Vagina (tissue), 2 donors: ENCODE measurements at regions not wholly inside any gene's neighbourhood (a gene's known extent, or its start where the extent isn't known, plus 50 kb on each side); places are given as distances from the start of the nearest gene placed in this dataset.
"Not testable (repeated sequence)": the region's sequence is repeated elsewhere in the genome, so short reads cannot be mapped to it uniquely, and the experiment has no call there.

ENCODE experiments used
- DNase-seq, 2 donors: peaks; one replicate each; pipeline ENCODE4 v3.0.0-alpha.2; 2017; ENCODE audit errors: extremely low spot score in 2 of 2
- H3K27ac ChIP-seq: fragments of 200-600 bp; sonication (generic); one replicate; pipeline ENCODE4 v1.5.1; 2019
- H3K27me3 ChIP-seq: fragments of 200-600 bp; sonication (generic); one replicate; pipeline ENCODE4 v1.5.1; 2019
- H3K36me3 ChIP-seq, 2 donors: fragments of 200-600 bp; sonication (generic); one replicate each; pipeline ENCODE4 v1.5.1; 2017 to 2019
- H3K4me1 ChIP-seq: fragments of 200-600 bp; sonication (generic); one replicate; pipeline ENCODE4 v1.5.1; 2019
- H3K4me3 ChIP-seq, 2 donors: fragments of 200-600 bp; sonication (generic); 1 replicate in 1 of 2; 2 replicates in 1 of 2; pipeline ENCODE4 v1.5.1; 2016 to 2019
- H3K9me3 ChIP-seq: fragments of 200-600 bp; sonication (generic); one replicate; pipeline ENCODE4 v1.5.1; 2019
- POLR2A ChIP-seq, 2 donors: fragments of 450-650 bp; IDR thresholded peaks; one replicate each; pipeline ENCODE4 v1.6.1; 2017; ENCODE audit warnings: antibody characterized with exemption in 2 of 2, mild to moderate bottlenecking in 2 of 2, moderate library complexity in 2 of 2
- POLR2AphosphoS5 ChIP-seq, 2 donors: sonication (generic); formaldehyde crosslinking; IDR thresholded peaks; one replicate each; pipeline ENCODE4 v1.9.0; 2017; ENCODE audit warnings: antibody characterized with exemption in 2 of 2, mild to moderate bottlenecking in 2 of 2, low read depth in 1 of 2; ENCODE audit not compliant: insufficient read depth in 1 of 2
- intact Hi-C: fragments of 100-400 bp; cut with DNase I; formaldehyde crosslinking; loops from one replicate; pipeline ENCODE4 v1.15.1; 2023
- TF ChIP-seq, protein P1 (sequence below), 3 experiments: fragments of 450-650 bp in 2 of 3; fragments of 200-600 bp in 1 of 3; sonication (generic) in 1 of 3; IDR thresholded peaks; one replicate each; pipeline ENCODE4 v1.5.1; 2017 to 2019; ENCODE audit warnings: antibody characterized with exemption in 3 of 3, mild to moderate bottlenecking in 2 of 3, moderate library complexity in 2 of 3

DNA sequence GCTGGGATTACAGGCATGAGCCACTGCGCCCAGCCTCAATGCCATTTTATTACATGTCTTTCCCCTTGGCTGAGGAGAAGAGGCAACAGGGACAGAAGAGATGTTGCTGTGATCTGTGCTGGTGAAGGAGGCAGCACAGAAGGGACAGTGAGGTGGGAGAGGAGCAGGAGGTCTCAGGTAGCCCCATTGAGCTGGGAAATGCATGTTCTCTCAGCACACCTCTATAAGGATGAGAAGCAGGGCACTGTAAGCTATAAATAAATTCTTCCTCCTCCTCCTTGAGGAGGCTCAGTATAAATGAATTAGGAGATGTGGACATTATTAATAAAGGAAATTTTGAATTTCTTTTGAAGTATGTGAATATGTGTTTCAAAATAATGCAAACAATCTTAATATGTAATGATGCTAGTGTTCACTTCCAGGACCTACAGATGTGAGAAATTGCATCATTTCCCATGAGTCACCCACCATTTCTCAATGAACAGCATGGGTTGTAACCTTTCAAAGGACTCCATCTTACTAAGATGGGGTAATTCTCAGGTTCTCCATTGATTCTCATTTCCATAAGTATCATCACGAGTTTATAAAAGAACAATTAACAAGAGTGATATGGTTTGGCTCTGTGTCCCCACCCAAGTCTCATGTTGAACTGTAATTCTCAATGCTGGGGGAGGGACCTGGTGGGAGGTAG, 88.9 kb upstream of the ODAD2 start:
- DNase-seq = no peak
- Histone ChIP-seq H3K27ac (no peak overlapping the region), H3K4me1 (no peaks in the 10 kb centered on the region), H3K4me3 (no peak overlapping the region), H3K27me3 (no peaks in the 10 kb centered on the region), H3K9me3 (no peaks in the 10 kb centered on the region), H3K36me3 (no peaks in the 10 kb centered on the region)
- TF ChIP-seq, protein P1, sequence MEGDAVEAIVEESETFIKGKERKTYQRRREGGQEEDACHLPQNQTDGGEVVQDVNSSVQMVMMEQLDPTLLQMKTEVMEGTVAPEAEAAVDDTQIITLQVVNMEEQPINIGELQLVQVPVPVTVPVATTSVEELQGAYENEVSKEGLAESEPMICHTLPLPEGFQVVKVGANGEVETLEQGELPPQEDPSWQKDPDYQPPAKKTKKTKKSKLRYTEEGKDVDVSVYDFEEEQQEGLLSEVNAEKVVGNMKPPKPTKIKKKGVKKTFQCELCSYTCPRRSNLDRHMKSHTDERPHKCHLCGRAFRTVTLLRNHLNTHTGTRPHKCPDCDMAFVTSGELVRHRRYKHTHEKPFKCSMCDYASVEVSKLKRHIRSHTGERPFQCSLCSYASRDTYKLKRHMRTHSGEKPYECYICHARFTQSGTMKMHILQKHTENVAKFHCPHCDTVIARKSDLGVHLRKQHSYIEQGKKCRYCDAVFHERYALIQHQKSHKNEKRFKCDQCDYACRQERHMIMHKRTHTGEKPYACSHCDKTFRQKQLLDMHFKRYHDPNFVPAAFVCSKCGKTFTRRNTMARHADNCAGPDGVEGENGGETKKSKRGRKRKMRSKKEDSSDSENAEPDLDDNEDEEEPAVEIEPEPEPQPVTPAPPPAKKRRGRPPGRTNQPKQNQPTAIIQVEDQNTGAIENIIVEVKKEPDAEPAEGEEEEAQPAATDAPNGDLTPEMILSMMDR (IDR thresholded peaks at IDR 0.05) = no peak
- TF ChIP-seq POLR2A (IDR thresholded peaks at IDR 0.05) = no peak
- TF ChIP-seq POLR2AphosphoS5 (IDR thresholded peaks at IDR 0.05; ENCODE audit: insufficient read depth in 1 of 2, low read depth in 1 of 2) = no peak
- intact Hi-C loops = no loop called here

DNA sequence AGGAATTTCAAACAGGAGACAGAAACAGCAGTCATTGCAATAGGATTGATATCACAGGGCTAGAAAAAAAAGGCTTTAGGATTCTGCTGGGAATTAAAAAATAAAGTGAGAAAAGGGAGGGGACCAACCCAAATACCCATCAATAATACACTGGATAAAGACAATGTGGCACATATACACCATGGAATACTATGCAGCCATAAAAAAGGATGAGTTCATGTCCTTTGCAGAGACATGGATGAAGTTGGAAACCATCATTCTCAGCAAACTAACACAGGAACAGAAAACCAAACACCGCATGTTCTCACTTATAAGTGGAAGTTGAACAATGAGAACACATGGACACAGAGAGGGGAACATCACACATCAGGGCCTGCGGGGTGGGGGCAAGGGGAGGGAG, 86.9 kb upstream of the ODAD2 start:
- intact Hi-C loops = not testable (repeated sequence)

GRCh38 chr10:28082885-28083284, 84.0 kb upstream of the ODAD2 start:
- no peak overlapping the region for H3K27ac ChIP-seq
- TF ChIP-seq POLR2A (IDR thresholded peaks at IDR 0.05) (no peak), POLR2AphosphoS5 (IDR thresholded peaks at IDR 0.05; ENCODE audit: insufficient read depth in 1 of 2, low read depth in 1 of 2) (no peak)
- TF ChIP-seq, protein P1 (IDR thresholded peaks at IDR 0.05) = no peak
- intact Hi-C loops = no loop called here
- H3K4me1 ChIP-seq = no peaks in the 10 kb centered on the region
- no peaks in the 10 kb centered on the region for H3K27me3 ChIP-seq
- H3K36me3 ChIP-seq = no peaks in the 10 kb centered on the region
- no peaks in the 10 kb centered on the region for H3K9me3 ChIP-seq
- no peak overlapping the region for H3K4me3 ChIP-seq
- DNase-seq = no peak

More for the DNA sequence above, 86.9 kb upstream of the ODAD2 start:
- H3K36me3 ChIP-seq, DNase-seq, H3K9me3 ChIP-seq, H3K27me3 ChIP-seq, H3K27ac ChIP-seq, H3K4me3 ChIP-seq, H3K4me1 ChIP-seq: not testable (repeated sequence)

DNA sequence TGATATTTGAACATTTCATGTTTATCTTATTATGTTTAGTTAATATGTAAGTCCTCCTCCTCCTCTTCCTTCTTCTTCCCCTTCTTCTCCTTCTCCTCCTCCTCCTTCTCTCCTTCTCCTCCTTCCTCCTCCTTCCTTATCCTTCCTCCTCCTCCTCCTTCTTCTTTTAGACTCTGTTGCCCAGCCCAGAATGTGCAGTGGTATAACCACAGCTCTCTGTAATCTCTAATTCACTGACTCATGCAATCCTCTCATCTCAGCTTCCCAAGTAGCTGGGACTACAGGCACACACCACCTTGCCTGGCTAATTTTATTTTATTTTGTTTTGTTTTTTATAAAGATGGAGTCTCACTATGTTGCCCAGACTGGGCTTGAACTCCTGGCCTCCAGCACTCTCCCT, 83.4 kb upstream of the ODAD2 start:
- no peak for DNase-seq
- intact Hi-C loops = no loop called here
- H3K27ac ChIP-seq = no peak overlapping the region
- TF ChIP-seq, protein P1 (IDR thresholded peaks at IDR 0.05) = no peak
- no peak for TF ChIP-seq POLR2A (IDR thresholded peaks at IDR 0.05)
- no peak for TF ChIP-seq POLR2AphosphoS5 (IDR thresholded peaks at IDR 0.05; ENCODE audit: insufficient read depth in 1 of 2, low read depth in 1 of 2)
- H3K9me3 ChIP-seq = no peaks in the 10 kb centered on the region
- H3K4me1 ChIP-seq = no peaks in the 10 kb centered on the region
- no peaks in the 10 kb centered on the region for H3K27me3 ChIP-seq
- no peaks in the 10 kb centered on the region for H3K36me3 ChIP-seq
- no peak overlapping the region for H3K4me3 ChIP-seq

DNA sequence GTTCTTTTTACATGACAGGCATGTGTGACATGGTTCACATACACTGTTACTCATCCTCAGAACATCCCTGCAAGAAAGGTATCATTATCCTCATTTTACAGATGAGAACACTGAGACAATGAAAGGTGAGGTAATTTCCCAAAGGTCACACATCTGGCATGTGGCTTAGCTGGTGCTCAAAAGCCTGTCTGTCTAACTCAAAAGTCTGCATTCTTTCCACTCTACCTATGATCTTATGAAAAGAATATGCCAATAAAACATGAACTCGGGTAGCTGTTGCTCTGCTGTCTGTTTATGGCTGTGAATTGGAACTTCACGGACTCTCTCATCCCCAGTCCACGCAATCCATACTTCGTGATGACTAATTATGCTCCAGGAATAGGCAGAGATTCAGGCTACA, 79.0 kb upstream of the ODAD2 start:
- Histone ChIP-seq H3K27ac (no peak overlapping the region), H3K36me3 (no peaks in the 10 kb centered on the region), H3K4me1 (no peaks in the 10 kb centered on the region), H3K9me3 (no peaks in the 10 kb centered on the region), H3K27me3 (no peaks in the 10 kb centered on the region), H3K4me3 (no peak overlapping the region)
- TF ChIP-seq, protein P1 (IDR thresholded peaks at IDR 0.05) = no peak
- TF ChIP-seq POLR2A (IDR thresholded peaks at IDR 0.05) (no peak), POLR2AphosphoS5 (IDR thresholded peaks at IDR 0.05; ENCODE audit: insufficient read depth in 1 of 2, low read depth in 1 of 2) (no peak)
- intact Hi-C loops = no loop called here
- no peak for DNase-seq
